Kasumi-1 (cell line): ENCODE measurements at regions not wholly inside any gene's neighbourhood (a gene's known extent, or its start where the extent isn't known, plus 50 kb on each side); places are given as distances from the start of the nearest gene placed in this dataset.
"Not testable (repeated sequence)": the region's sequence is repeated elsewhere in the genome, so short reads cannot be mapped to it uniquely, and the experiment has no call there.

ENCODE experiments used
- DNase-seq, 2 experiments: peaks; one replicate each; lab custom pipeline; 2025; lab: John Stamatoyannopoulos, UW

DNA sequence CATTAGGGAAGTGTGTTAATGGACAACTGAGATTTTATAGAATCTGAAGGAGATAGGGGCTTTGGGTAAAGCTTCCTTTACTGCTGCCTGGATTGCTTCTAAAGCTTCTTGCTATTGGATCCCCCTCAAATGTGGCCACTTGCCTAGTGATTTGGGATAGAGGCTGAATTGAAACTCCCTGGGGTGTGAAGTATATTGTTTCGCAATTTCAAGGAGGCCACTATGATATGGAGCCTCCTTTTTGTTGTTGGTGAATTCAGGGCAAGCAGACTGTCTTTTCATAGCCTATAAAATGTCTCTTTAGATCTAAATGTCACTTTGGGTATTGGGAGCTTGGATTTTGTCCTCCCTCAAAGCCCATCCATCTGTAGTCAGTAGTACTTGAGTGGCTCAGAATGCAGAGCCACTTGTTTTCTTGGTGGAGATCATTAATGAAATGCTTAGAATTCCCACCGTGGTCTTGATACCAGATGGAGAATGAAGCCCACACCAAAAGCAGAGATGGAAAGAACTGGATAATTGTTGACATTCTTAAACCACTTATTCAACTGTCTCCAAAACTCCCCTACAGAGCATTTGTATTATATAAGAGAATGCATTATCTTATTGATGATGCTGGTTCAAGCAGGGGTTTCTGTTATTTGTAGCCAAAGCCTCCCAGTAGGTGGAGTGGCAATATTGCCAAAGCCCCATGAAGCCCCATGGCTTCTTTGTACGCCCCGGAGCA, 144.3 kb upstream of the KCNE2 start:
- DNase-seq = no peak

DNA sequence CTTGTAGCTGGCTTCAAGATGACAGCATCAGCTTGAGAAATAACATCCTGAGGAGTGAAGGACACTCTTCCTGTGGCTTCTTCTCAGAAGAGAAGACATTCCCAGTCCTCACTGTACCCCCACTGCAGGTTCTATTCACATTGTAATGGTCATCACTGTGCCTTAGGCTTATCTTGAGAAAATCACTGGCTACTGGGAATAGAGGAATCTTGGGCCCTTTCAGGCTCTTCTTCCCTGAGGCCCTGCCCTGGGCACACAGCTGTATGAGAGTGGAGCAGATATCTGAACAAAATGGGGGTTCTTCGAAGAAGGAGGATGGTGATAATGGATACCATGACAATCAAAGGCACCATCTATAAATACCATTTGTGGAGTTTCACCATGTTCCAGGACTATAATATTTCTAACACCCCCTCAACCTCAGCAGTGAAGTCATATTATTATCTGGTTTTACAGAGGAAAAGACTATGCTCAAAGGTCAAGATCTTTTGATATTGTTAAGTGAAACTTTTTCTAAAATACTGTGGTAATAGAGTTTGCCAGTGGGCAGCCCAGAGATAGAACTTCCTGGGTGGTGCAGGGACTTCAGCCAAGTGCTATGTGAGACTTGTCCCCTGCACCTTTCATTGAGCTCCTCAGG, 143.1 kb upstream of the KCNE2 start:
- DNase-seq = no peak

DNA sequence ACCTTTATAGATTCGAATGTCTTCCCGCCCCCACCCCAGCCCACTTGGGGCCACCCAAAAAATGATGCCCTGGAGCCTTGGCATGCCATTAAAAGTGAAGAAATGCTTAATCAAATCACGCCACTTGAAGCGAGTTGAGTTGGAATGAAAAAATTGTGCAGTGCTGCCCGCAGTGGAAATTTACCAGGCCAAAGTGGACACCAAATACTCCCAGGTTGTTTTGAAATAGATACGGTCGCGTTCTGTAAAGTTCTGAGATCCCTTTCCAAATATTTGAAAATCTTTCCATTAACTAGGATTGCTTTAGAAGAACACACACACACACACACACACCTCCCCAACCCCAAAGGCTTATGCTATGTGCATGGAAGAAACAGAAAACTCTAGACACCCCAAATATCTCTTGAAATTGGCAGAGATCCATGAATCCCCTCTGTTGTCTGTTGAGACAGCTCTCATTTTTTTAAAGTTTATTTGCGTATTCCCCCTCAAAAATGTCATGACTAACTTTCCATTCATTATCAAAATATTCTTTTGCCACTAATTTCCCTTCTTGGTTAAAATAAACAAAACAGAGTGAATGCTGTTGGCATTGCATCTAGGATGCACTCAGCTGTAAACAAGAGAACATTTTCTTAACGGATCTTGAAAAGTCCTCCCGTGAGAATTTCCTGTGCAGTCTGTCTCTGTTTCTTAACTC, 142.3 kb upstream of the KCNE2 start:
- no peak for DNase-seq

DNA sequence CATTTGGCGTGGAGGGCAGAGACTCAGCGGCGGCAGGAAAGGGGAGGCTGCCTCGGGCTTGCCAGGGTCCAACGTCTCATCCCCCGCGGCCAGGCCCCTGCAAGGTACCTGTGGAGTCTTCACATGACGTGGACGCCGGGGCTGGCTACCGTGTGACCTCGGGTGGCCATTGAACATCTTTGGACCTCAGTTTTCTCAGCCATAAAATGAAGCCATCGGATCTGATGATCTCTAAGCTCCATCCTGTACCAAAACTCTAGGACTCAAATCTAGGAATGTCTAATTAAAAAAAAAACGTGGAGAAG, 141.8 kb upstream of the KCNE2 start:
- no peak for DNase-seq

DNA sequence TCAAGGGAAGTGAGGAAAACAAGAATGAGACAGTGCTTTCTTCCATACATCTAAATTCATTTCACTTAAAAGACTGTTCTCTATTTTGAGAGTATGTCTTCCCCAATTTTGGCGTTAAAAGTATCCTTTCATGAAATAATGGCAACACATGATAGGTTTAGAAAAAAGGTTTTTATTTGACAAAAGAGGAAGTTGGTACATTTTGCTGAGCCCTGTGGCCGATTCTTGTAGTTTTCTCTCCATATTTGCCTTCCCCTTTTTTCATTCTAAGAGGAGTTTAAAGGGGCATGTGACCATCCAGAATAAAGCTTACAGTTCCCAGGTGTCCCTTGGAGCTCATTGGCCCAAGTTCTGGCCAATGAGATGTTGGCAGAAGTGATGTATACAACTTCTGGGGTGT, 140.4 kb upstream of the KCNE2 start:
- peak; percentile 67 to 85 for DNase-seq

DNA sequence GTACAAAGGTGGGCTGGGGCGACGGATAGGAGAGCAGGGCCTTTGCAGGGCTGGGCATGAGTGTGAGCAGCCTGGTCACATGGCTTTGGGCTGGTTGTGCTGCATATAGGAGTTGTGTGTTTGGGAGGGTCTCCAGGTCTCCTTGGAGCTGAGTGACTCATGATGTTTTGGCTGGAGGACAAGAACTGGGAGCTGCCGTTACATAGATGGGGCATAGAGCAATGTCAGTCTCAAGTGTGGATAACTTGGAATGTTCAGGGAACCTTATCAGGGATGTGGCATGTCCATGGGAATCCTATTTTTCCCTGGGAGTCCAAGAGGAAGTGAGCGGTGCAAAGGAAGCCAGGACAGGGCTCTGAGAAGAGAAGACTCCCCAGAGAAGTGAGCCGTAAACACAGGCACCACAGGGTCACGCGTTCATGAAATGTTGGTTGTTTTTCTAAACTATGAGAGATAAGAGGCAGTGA, 136.4 kb upstream of the KCNE2 start:
- no peak for DNase-seq

DNA sequence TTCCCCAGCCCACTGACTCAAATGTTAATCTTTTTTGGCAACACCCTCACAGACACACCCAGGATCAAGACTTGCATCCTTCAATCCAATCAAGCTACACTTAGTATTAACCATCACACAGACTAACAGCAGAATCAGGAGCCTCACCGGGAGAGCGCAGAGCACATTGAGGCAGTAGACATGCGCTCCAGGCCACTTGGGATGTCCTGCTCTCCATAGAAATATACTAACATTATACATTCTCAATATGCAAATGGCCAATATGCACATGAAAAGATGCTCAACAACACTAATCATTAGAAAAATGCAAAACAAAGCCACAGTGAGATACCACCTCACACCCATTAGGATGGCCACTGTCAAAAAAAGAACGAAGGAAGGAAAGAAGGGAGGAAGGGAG, 135.0 kb upstream of the KCNE2 start:
- DNase-seq = no peak

DNA sequence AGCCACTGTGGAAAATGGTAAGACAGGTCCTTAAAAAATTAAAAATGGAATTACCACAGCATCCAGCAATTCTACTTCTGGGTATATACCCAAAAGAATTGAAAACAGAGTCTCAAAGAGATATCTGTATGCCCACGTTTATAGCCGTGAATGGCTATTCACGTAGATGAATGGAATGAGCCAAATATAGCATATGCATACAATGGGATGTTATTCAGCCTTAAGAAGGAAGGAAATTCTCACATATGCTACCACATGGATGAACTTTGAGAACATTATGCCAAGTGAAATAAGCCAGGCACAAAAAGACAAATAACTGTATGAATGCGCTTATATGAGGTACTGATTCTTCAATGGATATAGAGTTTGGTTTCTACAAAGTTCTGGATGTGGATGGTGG, 134.5 kb upstream of the KCNE2 start:
- DNase-seq = no peak

DNA sequence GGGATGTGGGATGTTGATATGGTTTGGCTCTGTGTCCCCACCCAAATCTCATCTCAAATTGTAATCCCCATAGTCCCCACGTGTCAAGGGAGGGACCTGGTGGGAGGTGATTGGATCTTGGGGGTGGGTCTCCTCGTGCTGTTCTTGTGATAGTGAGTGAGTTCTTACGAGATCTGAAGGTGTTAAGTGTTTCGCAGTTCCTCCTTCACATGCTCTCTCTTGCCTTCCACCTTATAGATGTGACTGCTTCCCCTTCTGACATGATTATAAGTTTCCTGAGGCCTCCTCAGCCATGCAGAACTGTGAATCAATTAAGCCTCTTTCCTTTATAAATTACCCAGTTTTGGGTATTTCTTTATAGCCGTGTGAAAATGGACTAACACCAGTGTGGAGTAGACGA, 130.1 kb upstream of the KCNE2 start:
- not testable (repeated sequence) for DNase-seq

DNA sequence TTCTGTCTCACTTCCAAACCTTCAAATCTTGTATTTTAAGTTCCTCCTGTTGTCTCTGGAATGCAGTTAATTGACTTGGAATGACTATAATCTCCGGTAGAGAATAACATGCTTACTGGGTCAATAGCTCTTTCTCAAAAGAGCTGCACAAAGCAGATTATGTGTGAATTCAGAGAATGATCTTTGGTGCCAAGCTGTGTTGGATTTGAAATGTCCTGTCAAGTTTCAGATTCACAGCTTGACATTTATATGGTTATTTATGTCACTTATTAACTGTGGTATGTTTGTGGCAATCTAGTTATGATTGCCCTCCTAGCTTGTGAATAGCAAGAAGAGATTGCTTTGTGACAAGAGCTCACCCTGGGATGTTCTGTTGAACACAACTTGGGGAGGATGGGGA, 128.3 kb upstream of the KCNE2 start:
- DNase-seq = no peak

DNA sequence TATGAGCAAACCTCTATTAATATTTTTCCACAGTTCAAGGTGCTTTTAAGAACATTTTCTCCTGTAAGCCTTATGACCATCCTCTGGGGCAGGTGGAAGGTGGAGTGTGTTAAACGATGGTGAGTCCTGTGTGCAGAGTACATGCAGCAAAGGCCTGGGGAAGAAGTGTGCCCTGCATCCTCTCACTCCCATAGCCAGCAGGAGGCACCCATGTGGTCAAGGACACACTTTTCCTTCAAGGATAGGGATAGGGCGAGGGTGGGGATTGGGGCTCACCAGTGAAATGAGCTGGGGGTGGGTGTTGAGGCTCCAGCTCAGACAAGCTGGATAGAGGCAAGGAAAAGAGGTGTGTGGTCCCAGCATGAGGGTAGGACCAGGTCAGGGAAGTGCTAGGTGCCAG, 120.8 kb upstream of the KCNE2 start:
- no peak for DNase-seq

DNA sequence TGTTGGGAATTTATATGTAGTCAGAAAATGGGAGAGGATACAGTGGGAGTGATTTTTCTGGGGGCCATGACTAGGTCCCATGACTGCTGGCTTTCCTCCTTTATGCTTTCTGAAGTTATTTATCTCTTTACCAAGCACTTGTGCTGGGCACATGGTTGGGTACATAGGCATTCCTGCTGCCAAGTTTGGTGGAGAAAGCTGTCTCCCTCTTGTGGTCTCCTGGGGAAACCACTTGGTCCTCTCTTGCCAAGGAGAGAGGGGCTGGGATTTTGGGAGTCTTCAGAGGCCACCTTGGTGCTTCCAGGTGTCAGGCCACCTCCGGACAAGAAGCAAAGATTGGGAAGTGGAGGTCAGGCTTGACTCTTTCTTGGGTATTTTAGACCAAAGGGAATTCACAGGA, 120.2 kb upstream of the KCNE2 start:
- peak; percentile 5 to 30 for DNase-seq

DNA sequence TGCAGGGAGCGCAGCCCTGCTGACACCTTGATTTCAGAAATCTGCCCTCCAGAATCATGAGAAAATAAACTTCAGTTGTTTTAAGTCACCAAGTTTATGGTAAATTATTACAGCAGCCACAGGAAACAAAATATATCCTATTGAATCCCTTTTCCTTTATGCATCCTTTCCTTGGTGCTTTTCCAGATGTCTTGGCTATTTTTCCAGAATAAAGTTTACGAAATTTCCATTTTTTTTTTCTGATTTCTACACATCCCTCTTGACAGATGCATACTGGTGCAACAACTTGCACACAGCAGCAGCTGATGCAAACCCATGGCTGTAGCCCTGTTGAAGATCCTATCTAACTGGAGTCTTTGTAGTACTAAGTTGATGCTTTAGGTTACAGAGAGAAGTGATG, 111.1 kb upstream of the KCNE2 start:
- no peak for DNase-seq

DNA sequence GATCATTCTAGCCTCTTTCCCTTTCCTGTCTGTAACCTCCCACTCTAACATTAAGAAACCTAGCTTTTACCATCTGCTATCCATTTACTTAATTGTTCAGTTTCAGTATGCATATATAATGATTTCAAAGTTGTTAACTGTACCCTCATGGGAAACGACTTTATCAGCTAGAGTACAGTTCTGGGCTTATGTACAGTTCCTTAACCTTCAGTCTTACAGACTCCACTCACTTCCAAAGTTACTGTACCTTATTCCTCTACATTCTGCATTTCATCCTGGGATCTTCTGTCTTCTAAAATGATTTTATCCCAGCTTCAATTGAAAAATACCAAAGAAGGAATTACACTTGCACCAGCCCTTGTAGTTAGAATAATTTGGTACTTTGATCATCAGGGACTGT, 108.7 kb upstream of the KCNE2 start:
- DNase-seq = no peak

DNA sequence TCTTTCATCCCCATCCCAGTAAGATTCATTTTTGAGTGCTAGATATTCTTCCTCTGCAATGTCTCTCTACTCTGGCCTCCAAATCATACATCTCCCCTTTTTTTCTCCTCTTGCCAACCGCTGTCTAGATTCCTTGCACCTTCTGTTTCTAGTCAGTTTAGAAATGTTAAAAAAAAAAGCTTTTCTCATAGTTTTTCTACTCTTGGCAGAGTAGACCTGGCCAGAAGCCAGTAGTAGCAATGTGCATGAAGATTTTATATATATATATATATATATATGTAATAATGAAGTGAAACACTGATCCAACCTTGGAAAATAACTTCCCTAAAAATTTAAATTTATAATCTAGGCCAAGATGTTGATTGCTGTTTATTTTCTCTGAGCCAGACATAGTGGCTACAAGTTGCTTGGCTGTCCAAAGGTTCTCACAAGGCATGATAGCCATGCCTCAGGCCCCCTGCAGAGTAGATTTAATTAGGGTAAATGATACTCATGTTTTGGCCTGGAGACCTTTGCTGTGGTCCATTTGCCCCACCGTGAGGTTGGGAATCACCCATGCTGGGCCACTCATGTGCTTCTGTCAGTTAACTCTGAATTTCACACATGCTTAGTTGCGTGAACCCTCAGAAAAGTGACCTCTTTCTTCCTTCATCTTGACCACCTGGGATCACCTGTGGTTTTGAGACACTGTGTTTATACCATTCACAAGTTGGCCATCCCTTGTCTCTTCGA, 103.4 kb upstream of the KCNE2 start:
- no peak for DNase-seq

DNA sequence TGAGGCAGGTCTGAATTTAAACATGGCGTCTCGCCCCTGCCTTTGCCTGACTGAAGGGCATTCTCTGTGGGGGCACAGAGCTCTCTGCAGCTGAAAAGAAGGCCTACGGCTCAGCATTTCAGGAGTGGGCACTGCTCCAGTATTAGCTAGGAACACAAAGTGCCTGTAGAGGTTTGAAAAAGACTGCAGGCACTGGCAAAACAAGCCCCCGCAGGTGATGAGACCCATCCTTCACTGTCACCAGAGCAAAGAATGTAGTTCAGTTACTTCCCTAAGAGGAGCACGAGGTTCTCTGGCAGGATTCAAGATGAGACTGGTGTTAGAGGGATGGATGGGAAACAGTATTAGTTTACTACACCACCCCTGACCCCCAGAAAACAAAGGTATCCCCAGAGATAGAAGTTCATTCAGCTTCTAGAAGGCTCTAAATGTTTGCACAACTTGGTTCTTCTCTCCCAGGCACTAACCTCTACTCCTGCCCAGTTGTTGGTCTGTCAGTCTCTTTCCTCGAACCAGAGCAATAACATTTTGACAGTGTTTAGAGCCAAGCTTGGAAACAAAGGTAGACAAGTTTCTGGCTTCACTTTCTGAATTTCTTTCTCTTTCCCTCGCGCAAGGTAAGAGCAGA, 101.9 kb upstream of the KCNE2 start:
- no peak for DNase-seq

DNA sequence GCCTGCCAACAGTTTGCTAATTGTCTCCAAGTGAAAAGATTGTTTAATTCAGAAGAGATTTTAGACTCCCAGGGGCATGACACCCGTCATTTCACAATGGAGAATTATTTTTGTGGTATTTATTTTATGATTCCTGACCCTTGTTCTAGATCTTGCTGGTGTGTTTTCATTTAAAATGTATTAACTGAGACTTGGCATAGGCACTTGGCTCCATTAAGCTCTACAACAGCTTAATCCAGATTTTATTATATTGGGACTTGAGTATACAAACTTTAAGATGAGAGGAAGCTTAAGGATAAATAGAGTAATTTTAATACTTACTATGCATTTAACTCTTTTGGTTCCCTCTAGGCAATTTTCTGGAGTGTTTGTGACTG, 101.3 kb upstream of the KCNE2 start:
- DNase-seq = no peak

DNA sequence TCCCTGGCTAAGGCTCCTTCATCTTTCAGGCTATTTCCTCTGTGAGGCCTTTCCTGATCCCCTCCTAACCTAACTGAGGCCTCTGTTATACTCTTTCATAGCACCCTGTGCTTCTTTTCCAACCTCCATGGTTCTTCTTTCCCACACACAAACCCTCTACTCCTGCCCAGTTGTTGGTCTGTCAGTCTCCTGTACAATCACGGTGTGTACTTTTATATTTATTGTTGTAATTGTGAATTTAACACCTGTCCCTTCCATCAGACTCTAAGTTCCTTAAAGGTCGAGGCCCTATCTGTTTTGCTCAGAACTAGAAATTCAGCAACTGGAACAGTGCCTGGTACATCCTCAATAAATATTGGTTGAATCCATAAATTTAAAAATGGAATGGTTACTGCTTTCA, 100.2 kb upstream of the KCNE2 start:
- no peak for DNase-seq

DNA sequence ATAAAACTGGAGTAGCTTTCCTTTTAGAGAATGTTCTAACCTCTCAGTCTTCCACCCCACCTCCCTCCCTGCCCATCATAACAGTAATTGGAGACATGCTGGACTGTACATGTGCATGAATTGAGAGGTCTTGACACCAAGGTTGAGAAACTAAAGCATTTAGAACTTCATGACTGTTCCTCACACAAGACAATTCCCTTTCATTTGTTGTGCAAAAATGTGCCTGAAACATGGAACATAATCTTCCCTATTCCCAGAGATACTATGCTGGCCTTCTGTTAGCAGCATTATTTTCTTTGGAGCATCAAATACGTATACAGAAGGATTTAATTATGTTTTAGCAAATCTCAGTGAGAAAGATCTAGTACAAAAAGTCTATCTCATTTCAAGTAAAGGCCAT, 97.5 kb upstream of the KCNE2 start:
- DNase-seq = no peak

DNA sequence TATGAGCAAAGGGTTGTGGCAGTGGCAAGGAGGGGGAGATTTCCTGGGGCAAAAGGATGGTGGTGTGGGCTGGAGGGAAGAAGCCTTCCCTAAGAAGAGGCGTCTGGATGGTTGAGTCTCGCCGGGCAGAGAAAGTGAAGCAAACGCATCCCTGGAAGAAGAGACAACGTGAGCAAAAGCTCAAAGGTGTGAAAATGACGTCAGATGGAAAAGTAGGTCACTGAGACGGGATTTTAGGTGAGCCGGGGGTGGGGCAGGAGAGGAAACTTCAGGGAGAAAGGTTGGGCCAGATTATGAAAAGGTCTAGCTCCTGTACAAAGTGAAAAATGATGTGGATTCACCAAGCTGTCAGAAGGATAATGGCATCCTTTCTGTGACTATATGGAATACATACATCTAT, 95.3 kb upstream of the KCNE2 start:
- no peak for DNase-seq

DNA sequence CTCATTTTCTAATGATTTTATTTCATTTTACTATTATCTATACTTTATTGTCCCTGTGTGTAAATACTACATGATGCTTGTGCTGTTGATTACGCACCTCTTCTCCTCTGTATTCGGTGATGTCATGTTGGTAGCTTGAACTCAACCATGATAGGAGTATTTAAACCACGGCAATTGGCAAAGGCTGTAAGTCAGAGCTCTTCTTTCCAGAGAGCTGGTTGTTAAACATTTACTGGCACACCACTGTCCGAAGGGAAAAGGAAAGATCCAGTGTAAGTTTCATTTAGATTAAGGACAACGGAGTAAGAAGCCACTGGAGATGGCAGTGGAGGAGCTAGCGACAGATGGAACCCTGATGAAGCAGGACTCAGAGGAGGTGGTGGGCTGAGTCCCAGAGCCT, 93.4 kb upstream of the KCNE2 start:
- DNase-seq = no peak

DNA sequence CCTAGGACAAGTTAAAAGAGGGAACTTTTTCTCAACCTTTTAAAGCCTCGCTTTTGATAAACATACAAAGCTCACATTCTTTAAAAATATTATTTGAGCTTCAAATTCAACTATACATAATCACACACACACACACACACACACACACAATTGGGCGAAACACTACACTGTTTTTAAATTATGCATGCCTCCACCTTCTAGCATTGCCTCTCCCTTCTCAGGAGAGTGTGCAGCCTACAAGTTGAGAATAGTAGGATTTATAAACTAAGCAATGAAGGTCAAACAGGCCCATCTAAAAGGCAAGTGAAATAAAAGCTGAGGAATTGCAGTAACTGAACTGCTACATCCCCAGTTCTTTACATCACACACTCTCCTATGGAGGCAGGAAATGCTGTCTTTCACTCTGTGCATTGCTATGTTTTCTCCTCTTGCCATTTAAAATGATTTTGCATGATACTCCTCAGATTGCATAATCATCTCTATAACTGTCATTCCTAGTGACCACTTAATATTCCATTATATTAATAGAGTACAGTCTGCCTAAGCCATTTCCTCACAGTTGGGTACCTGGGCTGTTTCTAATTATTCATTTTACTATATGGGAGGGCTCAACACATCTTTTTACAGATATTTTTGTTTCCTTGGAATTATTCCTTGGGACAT, 92.5 kb upstream of the KCNE2 start:
- no peak for DNase-seq
